Caco-2 (cell line): ENCODE measurements at regions not wholly inside any gene's neighbourhood (a gene's known extent, or its start where the extent isn't known, plus 50 kb on each side); places are given as distances from the start of the nearest gene placed in this dataset.

Experiments
- BruUV-seq: library from RNA; stranded (reverse); fragments of 400-500 nt; replicated peaks from 2 replicates; lab custom pipeline; 2021; lab: Mats Ljungman, UMichigan
- CTCF ChIA-PET: fragments of 300-600 bp; sonication (Branson Sonifier 250); formaldehyde crosslinking; loops from one replicate; lab custom pipeline; 2022; ENCODE audit warnings: antibody characterized with exemption; lab: Charles Lee
- POLR2A ChIA-PET: fragments of 300-600 bp; sonication (Branson Sonifier 250); formaldehyde crosslinking; loops from one replicate; lab custom pipeline; 2022; ENCODE audit warnings: antibody characterized with exemption; lab: Charles Lee
- DNase-seq, 2 experiments: peaks; one replicate each; pipeline versions ENCODE4 v3.0.0 to v3.0.0-alpha.2; 2020 to 2022
- H3K27me3 ChIP-seq: replicated peaks from 2 replicates; pipeline ENCODE4 v1.6.0; 2011; ENCODE audit warnings: low read length; ENCODE audit not compliant: control insufficient read depth, insufficient read depth
- H3K36me3 ChIP-seq: 2 replicates; pipeline ENCODE4 v1.5.1; 2011; ENCODE audit warnings: low read length; ENCODE audit not compliant: control insufficient read depth, insufficient read depth
- H3K4me1 ChIP-seq: fragments of 250-450 bp; sonication (Bioruptor Pico); 2 replicates; pipeline ENCODE4 v1.5.1; 2020; ENCODE audit warnings: mild to moderate bottlenecking
- H3K4me3 ChIP-seq: 2 replicates; pipeline ENCODE4 v1.5.1; 2011; ENCODE audit warnings: low read depth, mild to moderate bottlenecking, control low read depth, low read length
- H3K9me3 ChIP-seq: fragments of 250-450 bp; sonication (Bioruptor Pico); 2 replicates; pipeline ENCODE4 v1.5.1; 2020; ENCODE audit warnings: mild to moderate bottlenecking, moderate library complexity
- H3K27ac Mint-ChIP-seq: one replicate; pipeline ENCODE4 v1.8.0; 2022; ENCODE audit warnings: mixed read lengths; ENCODE audit not compliant: unreplicated experiment
- H3K27me3 Mint-ChIP-seq: one replicate; pipeline ENCODE4 v1.8.0; 2022; ENCODE audit warnings: mixed read lengths; ENCODE audit not compliant: insufficient read depth, unreplicated experiment
- H3K36me3 Mint-ChIP-seq: one replicate; pipeline ENCODE4 v1.8.0; 2022; ENCODE audit warnings: mild to moderate bottlenecking, mixed read lengths; ENCODE audit not compliant: insufficient read depth, unreplicated experiment
- H3K4me1 Mint-ChIP-seq: one replicate; pipeline ENCODE4 v1.8.0; 2022; ENCODE audit warnings: low read depth, mixed read lengths; ENCODE audit not compliant: unreplicated experiment
- H3K4me3 Mint-ChIP-seq: one replicate; pipeline ENCODE4 v1.8.0; 2022; ENCODE audit warnings: mild to moderate bottlenecking, moderate library complexity, mixed read lengths; ENCODE audit not compliant: unreplicated experiment
- H3K9me3 Mint-ChIP-seq: one replicate; pipeline ENCODE4 v1.8.0; 2022; ENCODE audit warnings: mixed read lengths; ENCODE audit not compliant: unreplicated experiment
- intact Hi-C: fragments of 100-400 bp; cut with micrococcal nuclease; formaldehyde crosslinking; loops from one replicate; pipeline ENCODE4 v1.10.0; 2022; ENCODE audit not compliant: unreplicated experiment
- TF ChIP-seq, protein P1 (sequence below), 2 experiments: fragments of 200-600 bp in 1 of 2; IDR thresholded peaks; 1 replicate in 1 of 2; 2 replicates in 1 of 2; pipeline versions ENCODE4 v1.5.1 to v1.8.0; 2011 to 2022; ENCODE audit warnings: antibody characterized with exemption in 1 of 2, control low read depth in 1 of 2, inconsistent platforms in 1 of 2, low read depth in 1 of 2, low read length in 1 of 2, mild to moderate bottlenecking in 1 of 2, moderate library complexity in 1 of 2; ENCODE audit not compliant: insufficient read depth in 1 of 2, severe bottlenecking in 1 of 2, unreplicated experiment in 1 of 2

DNA sequence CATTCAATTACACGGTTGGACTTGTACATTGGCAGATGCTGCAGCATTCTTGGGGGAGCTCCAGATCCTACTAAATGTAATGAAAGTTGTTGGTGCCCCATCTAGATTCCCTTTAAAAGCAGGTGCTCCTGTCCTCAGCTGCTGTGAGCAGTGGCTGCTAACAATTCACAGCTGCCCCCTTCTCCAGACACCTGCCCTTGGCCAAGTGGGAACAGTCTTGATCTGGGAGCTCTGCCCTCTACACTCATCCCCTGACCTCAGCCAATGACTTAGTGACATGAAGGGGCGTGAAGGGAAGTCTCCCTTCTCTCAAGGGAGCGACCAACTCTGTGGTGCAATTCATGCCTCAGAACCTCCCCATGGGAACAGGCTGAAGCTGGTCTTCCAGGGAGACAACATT, 125.7 kb downstream of the EIF4E start:
- Mint-ChIP-seq H3K27me3 (no peaks in the 10 kb centered on the region), H3K36me3 (peaks cover 14% of the 10 kb centered on the region), H3K4me3 (no peak overlapping the region), H3K9me3 (peaks cover 8% of the 10 kb centered on the region), H3K4me1 (peaks cover 39% of the 10 kb centered on the region), H3K27ac (peak overlapping the region; percentile 92)
- H3K9me3 ChIP-seq: no peaks in the 10 kb centered on the region
- H3K27me3 ChIP-seq: no peaks in the 10 kb centered on the region
- DNase-seq: peak in 1 of 2 experiments; percentile 13
- ChIA-PET CTCF (interaction anchor here (1.2 kb wide), 1 partner anchor 14 kb away, joined by 3 read pairs; no protein-coding TSS in a partner anchor), POLR2A (no interaction called here)
- TF ChIP-seq, protein P1, sequence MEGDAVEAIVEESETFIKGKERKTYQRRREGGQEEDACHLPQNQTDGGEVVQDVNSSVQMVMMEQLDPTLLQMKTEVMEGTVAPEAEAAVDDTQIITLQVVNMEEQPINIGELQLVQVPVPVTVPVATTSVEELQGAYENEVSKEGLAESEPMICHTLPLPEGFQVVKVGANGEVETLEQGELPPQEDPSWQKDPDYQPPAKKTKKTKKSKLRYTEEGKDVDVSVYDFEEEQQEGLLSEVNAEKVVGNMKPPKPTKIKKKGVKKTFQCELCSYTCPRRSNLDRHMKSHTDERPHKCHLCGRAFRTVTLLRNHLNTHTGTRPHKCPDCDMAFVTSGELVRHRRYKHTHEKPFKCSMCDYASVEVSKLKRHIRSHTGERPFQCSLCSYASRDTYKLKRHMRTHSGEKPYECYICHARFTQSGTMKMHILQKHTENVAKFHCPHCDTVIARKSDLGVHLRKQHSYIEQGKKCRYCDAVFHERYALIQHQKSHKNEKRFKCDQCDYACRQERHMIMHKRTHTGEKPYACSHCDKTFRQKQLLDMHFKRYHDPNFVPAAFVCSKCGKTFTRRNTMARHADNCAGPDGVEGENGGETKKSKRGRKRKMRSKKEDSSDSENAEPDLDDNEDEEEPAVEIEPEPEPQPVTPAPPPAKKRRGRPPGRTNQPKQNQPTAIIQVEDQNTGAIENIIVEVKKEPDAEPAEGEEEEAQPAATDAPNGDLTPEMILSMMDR (IDR thresholded peaks at IDR 0.05; ENCODE audit: insufficient read depth in 1 of 2, low read depth in 1 of 2, low read length in 1 of 2, severe bottlenecking in 1 of 2, unreplicated experiment in 1 of 2): no peak
- no peak overlapping the region for H3K4me3 ChIP-seq
- no TSS peak for BruUV-seq
- intact Hi-C loops: no loop called here
- no peaks in the 10 kb centered on the region for H3K36me3 ChIP-seq
- peaks cover 50% of the 10 kb centered on the region for H3K4me1 ChIP-seq

DNA sequence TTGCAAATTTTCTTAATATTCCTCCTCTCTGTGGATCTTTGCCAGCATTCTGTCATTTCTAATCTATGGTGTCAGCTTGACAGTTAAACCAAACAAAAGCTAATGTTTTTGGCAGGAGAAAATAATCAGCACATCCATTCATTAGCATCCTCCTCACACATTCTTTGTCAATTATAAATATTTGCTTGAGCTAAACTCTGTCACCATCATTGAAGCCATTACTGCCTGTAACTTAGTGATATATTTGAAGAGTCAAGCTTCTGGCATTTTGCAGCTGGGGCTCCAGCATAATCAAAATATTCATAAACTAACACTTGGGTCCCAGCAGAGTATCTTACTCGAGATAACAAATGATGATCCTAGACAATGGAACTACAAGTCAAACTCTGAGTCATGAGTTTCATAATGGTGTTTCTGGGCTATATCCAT, 126.1 kb downstream of the EIF4E start:
- POLR2A ChIA-PET: interaction anchor here (0.5 kb wide), 1 partner anchor 92 kb away, joined by 3 read pairs; no protein-coding TSS in a partner anchor

DNA sequence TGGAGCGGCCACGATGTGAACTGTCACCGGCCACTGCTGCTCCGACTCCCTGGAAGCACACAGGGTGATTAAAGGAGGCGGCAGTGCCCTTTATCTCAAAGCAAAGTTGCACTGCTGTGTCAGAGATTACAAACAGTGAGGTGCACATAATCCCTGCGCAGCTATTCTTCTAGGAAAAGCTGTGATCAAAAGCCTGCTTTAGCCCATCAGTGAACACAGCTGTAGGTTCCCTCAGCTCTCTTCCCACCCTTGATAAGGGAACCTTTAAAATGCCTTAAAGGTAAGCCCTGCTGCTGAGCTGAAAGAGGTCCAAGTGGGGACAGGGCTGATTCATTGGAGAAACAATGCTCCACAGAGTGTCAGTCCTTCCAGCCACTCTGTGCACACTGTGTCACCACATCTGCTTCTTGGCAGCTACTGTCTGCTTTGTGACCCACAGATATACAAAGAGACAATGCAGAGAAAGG, 127.6 kb downstream of the EIF4E start:
- Histone ChIP-seq H3K4me1 (peaks cover 50% of the 10 kb centered on the region), H3K9me3 (no peaks in the 10 kb centered on the region; the same call in 1 of the 2 replicates), H3K36me3 (no peaks in the 10 kb centered on the region), H3K27me3 (no peaks in the 10 kb centered on the region), H3K4me3 (no peak overlapping the region)
- ChIA-PET POLR2A (interaction anchor here (0.9 to 1.5 kb wide), 4 partner anchors 16 to 116 kb away, joined by 4 to 12 read pairs (median 6); no protein-coding TSS in a partner anchor), CTCF (interaction anchor here (0.6 to 0.8 kb wide), 2 partner anchors 15 to 38 kb away, joined by 4 read pairs; no protein-coding TSS in a partner anchor)
- Mint-ChIP-seq H3K9me3 (peaks cover 8% of the 10 kb centered on the region), H3K27ac (peak overlapping the region; percentile 92), H3K36me3 (peaks cover 14% of the 10 kb centered on the region), H3K4me1 (peaks cover 39% of the 10 kb centered on the region), H3K4me3 (peak overlapping the region; percentile 69), H3K27me3 (no peaks in the 10 kb centered on the region)
- intact Hi-C loops: loop anchor here (1.0 kb wide), 4 partner anchors 17 to 116 kb away; no protein-coding TSS in a partner anchor
- DNase-seq: peak; percentile 78 to 88
- TF ChIP-seq, protein P1 (IDR thresholded peaks at IDR 0.05; ENCODE audit: insufficient read depth in 1 of 2, low read depth in 1 of 2, low read length in 1 of 2, severe bottlenecking in 1 of 2, unreplicated experiment in 1 of 2): no peak
- BruUV-seq: no TSS peak

More for the DNA sequence above, 126.1 kb downstream of the EIF4E start:
- no peaks in the 10 kb centered on the region for H3K27me3 ChIP-seq
- peak in 1 of 2 experiments; percentile 14 for DNase-seq
- TF ChIP-seq, protein P1 (IDR thresholded peaks at IDR 0.05; ENCODE audit: insufficient read depth in 1 of 2, low read depth in 1 of 2, low read length in 1 of 2, severe bottlenecking in 1 of 2, unreplicated experiment in 1 of 2): no peak
- no peak overlapping the region for H3K4me3 Mint-ChIP-seq
- H3K4me3 ChIP-seq: no peak overlapping the region
- CTCF ChIA-PET: interaction anchor here (1.2 kb wide), 1 partner anchor 15 kb away, joined by 3 read pairs; no protein-coding TSS in a partner anchor
- intact Hi-C loops: no loop called here
- no TSS peak for BruUV-seq
- H3K36me3 ChIP-seq: no peaks in the 10 kb centered on the region
- no peaks in the 10 kb centered on the region for H3K9me3 ChIP-seq
- H3K27ac Mint-ChIP-seq: peak overlapping the region; percentile 92
- peaks cover 14% of the 10 kb centered on the region for H3K36me3 Mint-ChIP-seq
- peaks cover 8% of the 10 kb centered on the region for H3K9me3 Mint-ChIP-seq
- no peaks in the 10 kb centered on the region for H3K27me3 Mint-ChIP-seq
- H3K4me1 ChIP-seq: peaks cover 50% of the 10 kb centered on the region
- H3K4me1 Mint-ChIP-seq: peaks cover 39% of the 10 kb centered on the region
